ENCODE measurements at regions not wholly inside any gene's neighbourhood (a gene's known extent, or its start where the extent isn't known, plus 50 kb on each side); places are given as distances from the start of the nearest gene placed in this dataset.
A peak's percentile ranks its signal among the peaks of the same experiment; 100 is the strongest.
"Not testable (repeated sequence)": the region's sequence is repeated elsewhere in the genome, so short reads cannot be mapped to it uniquely, and the experiment has no call there.

GRCh38 chr6:164344801-164345291 lies 930.3 kb downstream of the QKI start:
- Histone ChIP-seq H3K9ac (ENCODE audit: low read depth, low read length) (no peak overlapping the region), H3K27me3 (ENCODE audit: control insufficient read depth, insufficient read depth, low read length) (no peaks in the 10 kb centered on the region), H3K4me1 (ENCODE audit: control insufficient read depth, insufficient read depth, low read length) (peaks cover 16% of the 10 kb centered on the region), H3K36me3 (ENCODE audit: control insufficient read depth, insufficient read depth, low read length) (no peaks in the 10 kb centered on the region), H3K4me3 (ENCODE audit: low read depth, low read length) (peak overlapping the region; percentile 36; the same call in 1 of the 2 replicates), H3K27ac (ENCODE audit: low read depth, low read length) (peak overlapping the region; percentile 99), H3K9me3 (ENCODE audit: control insufficient read depth, insufficient read depth, low read length) (peaks cover 23% of the 10 kb centered on the region)

GRCh38 chr6:164339442-164339841 lies 924.9 kb downstream of the QKI start:
- H3K4me1 ChIP-seq (ENCODE audit: control insufficient read depth, insufficient read depth, low read length); H3K4me3 ChIP-seq (ENCODE audit: low read depth, low read length); H3K27ac ChIP-seq (ENCODE audit: low read depth, low read length); H3K36me3 ChIP-seq (ENCODE audit: control insufficient read depth, insufficient read depth, low read length); H3K27me3 ChIP-seq (ENCODE audit: control insufficient read depth, insufficient read depth, low read length); H3K9ac ChIP-seq (ENCODE audit: low read depth, low read length): not testable (repeated sequence)
- peaks cover 27% of the 10 kb centered on the region for H3K9me3 ChIP-seq (ENCODE audit: control insufficient read depth, insufficient read depth, low read length)

- Histone ChIP-seq H3K4me1 (ENCODE audit: control insufficient read depth, insufficient read depth, low read length) (no peaks in the 10 kb centered on the region), H3K36me3 (ENCODE audit: control insufficient read depth, insufficient read depth, low read length) (no peaks in the 10 kb centered on the region), H3K27ac (ENCODE audit: low read depth, low read length) (no peak overlapping the region), H3K9ac (ENCODE audit: low read depth, low read length) (no peak overlapping the region), H3K4me3 (ENCODE audit: low read depth, low read length) (no peak overlapping the region), H3K27me3 (ENCODE audit: control insufficient read depth, insufficient read depth, low read length) (no peaks in the 10 kb centered on the region), H3K9me3 (ENCODE audit: control insufficient read depth, insufficient read depth, low read length) (peaks cover 18% of the 10 kb centered on the region)
Measured at GRCh38 chr6:164337925-164338397, 923.4 kb downstream of the QKI start.

- Histone ChIP-seq H3K27ac (ENCODE audit: low read depth, low read length) (no peak overlapping the region), H3K27me3 (ENCODE audit: control insufficient read depth, insufficient read depth, low read length) (no peaks in the 10 kb centered on the region), H3K9me3 (ENCODE audit: control insufficient read depth, insufficient read depth, low read length) (peaks cover 13% of the 10 kb centered on the region; the same call in 1 of the 2 replicates), H3K4me1 (ENCODE audit: control insufficient read depth, insufficient read depth, low read length) (no peaks in the 10 kb centered on the region), H3K9ac (ENCODE audit: low read depth, low read length) (no peak overlapping the region), H3K4me3 (ENCODE audit: low read depth, low read length) (no peak overlapping the region), H3K36me3 (ENCODE audit: control insufficient read depth, insufficient read depth, low read length) (no peaks in the 10 kb centered on the region)
Measured at GRCh38 chr6:164337024-164337924, 922.8 kb downstream of the QKI start.

GRCh38 chr6:164336455-164336854 lies 921.9 kb downstream of the QKI start:
- H3K4me3 ChIP-seq (ENCODE audit: low read depth, low read length), result no peak overlapping the region
- H3K9me3 ChIP-seq (ENCODE audit: control insufficient read depth, insufficient read depth, low read length), result peaks cover 13% of the 10 kb centered on the region; the same call in 1 of the 2 replicates
- no peaks in the 10 kb centered on the region for H3K36me3 ChIP-seq (ENCODE audit: control insufficient read depth, insufficient read depth, low read length)
- H3K4me1 ChIP-seq (ENCODE audit: control insufficient read depth, insufficient read depth, low read length), result no peaks in the 10 kb centered on the region
- H3K27ac ChIP-seq (ENCODE audit: low read depth, low read length), result no peak overlapping the region
- H3K27me3 ChIP-seq (ENCODE audit: control insufficient read depth, insufficient read depth, low read length), result no peaks in the 10 kb centered on the region
- no peak overlapping the region for H3K9ac ChIP-seq (ENCODE audit: low read depth, low read length)

GRCh38 chr6:164331026-164331425 lies 916.5 kb downstream of the QKI start:
- Histone ChIP-seq H3K9me3 (ENCODE audit: control insufficient read depth, insufficient read depth, low read length) (no peaks in the 10 kb centered on the region), H3K9ac (ENCODE audit: low read depth, low read length) (no peak overlapping the region), H3K27ac (ENCODE audit: low read depth, low read length) (no peak overlapping the region), H3K4me3 (ENCODE audit: low read depth, low read length) (no peak overlapping the region), H3K27me3 (ENCODE audit: control insufficient read depth, insufficient read depth, low read length) (no peaks in the 10 kb centered on the region), H3K4me1 (ENCODE audit: control insufficient read depth, insufficient read depth, low read length) (peaks cover 7% of the 10 kb centered on the region; the same call in 1 of the 2 replicates), H3K36me3 (ENCODE audit: control insufficient read depth, insufficient read depth, low read length) (no peaks in the 10 kb centered on the region)

- Histone ChIP-seq H3K9ac (ENCODE audit: low read depth, low read length) (no peak overlapping the region), H3K36me3 (ENCODE audit: control insufficient read depth, insufficient read depth, low read length) (no peaks in the 10 kb centered on the region), H3K4me1 (ENCODE audit: control insufficient read depth, insufficient read depth, low read length) (peaks cover 7% of the 10 kb centered on the region; the same call in 1 of the 2 replicates), H3K27me3 (ENCODE audit: control insufficient read depth, insufficient read depth, low read length) (no peaks in the 10 kb centered on the region), H3K9me3 (ENCODE audit: control insufficient read depth, insufficient read depth, low read length) (no peaks in the 10 kb centered on the region), H3K27ac (ENCODE audit: low read depth, low read length) (no peak overlapping the region), H3K4me3 (ENCODE audit: low read depth, low read length) (no peak overlapping the region)
Measured at GRCh38 chr6:164325168-164325567, 910.6 kb downstream of the QKI start.

GRCh38 chr6:164322533-164322932 lies 908.0 kb downstream of the QKI start:
- H3K4me3 ChIP-seq (ENCODE audit: low read depth, low read length), result no peak overlapping the region
- H3K4me1 ChIP-seq (ENCODE audit: control insufficient read depth, insufficient read depth, low read length), result no peaks in the 10 kb centered on the region
- no peak overlapping the region for H3K27ac ChIP-seq (ENCODE audit: low read depth, low read length)
- no peaks in the 10 kb centered on the region for H3K9me3 ChIP-seq (ENCODE audit: control insufficient read depth, insufficient read depth, low read length)
- no peaks in the 10 kb centered on the region for H3K36me3 ChIP-seq (ENCODE audit: control insufficient read depth, insufficient read depth, low read length)
- no peaks in the 10 kb centered on the region for H3K27me3 ChIP-seq (ENCODE audit: control insufficient read depth, insufficient read depth, low read length)
- H3K9ac ChIP-seq (ENCODE audit: low read depth, low read length), result no peak overlapping the region

- no peak overlapping the region for H3K27ac ChIP-seq (ENCODE audit: low read depth, low read length)
- H3K36me3 ChIP-seq (ENCODE audit: control insufficient read depth, insufficient read depth, low read length), result no peaks in the 10 kb centered on the region
- H3K4me1 ChIP-seq (ENCODE audit: control insufficient read depth, insufficient read depth, low read length), result no peaks in the 10 kb centered on the region
- H3K4me3 ChIP-seq (ENCODE audit: low read depth, low read length), result no peak overlapping the region
- H3K27me3 ChIP-seq (ENCODE audit: control insufficient read depth, insufficient read depth, low read length), result no peaks in the 10 kb centered on the region
- no peak overlapping the region for H3K9ac ChIP-seq (ENCODE audit: low read depth, low read length)
- no peaks in the 10 kb centered on the region for H3K9me3 ChIP-seq (ENCODE audit: control insufficient read depth, insufficient read depth, low read length)
Measured at GRCh38 chr6:164321297-164321696, 906.8 kb downstream of the QKI start.

GRCh38 chr6:164315376-164315775 lies 900.9 kb downstream of the QKI start:
- H3K9ac ChIP-seq (ENCODE audit: low read depth, low read length), result no peak overlapping the region
- no peaks in the 10 kb centered on the region for H3K27me3 ChIP-seq (ENCODE audit: control insufficient read depth, insufficient read depth, low read length)
- H3K36me3 ChIP-seq (ENCODE audit: control insufficient read depth, insufficient read depth, low read length), result no peaks in the 10 kb centered on the region
- H3K4me1 ChIP-seq (ENCODE audit: control insufficient read depth, insufficient read depth, low read length), result no peaks in the 10 kb centered on the region
- no peak overlapping the region for H3K4me3 ChIP-seq (ENCODE audit: low read depth, low read length)
- H3K27ac ChIP-seq (ENCODE audit: low read depth, low read length), result no peak overlapping the region
- no peaks in the 10 kb centered on the region for H3K9me3 ChIP-seq (ENCODE audit: control insufficient read depth, insufficient read depth, low read length)

GRCh38 chr6:164308339-164308738 lies 893.8 kb downstream of the QKI start:
- no peaks in the 10 kb centered on the region for H3K27me3 ChIP-seq (ENCODE audit: control insufficient read depth, insufficient read depth, low read length)
- peaks cover 5% of the 10 kb centered on the region for H3K9me3 ChIP-seq (ENCODE audit: control insufficient read depth, insufficient read depth, low read length)
- H3K36me3 ChIP-seq (ENCODE audit: control insufficient read depth, insufficient read depth, low read length), result no peaks in the 10 kb centered on the region
- no peak overlapping the region for H3K27ac ChIP-seq (ENCODE audit: low read depth, low read length)
- H3K4me1 ChIP-seq (ENCODE audit: control insufficient read depth, insufficient read depth, low read length), result no peaks in the 10 kb centered on the region
- no peak overlapping the region for H3K9ac ChIP-seq (ENCODE audit: low read depth, low read length)
- no peak overlapping the region for H3K4me3 ChIP-seq (ENCODE audit: low read depth, low read length)

Measured in HUES48 (cell line).